Mucosa of gallbladder (tissue), 1 donor: ENCODE measurements at regions not wholly inside any gene's neighbourhood (a gene's known extent, or its start where the extent isn't known, plus 50 kb on each side); places are given as distances from the start of the nearest gene placed in this dataset.

Source experiments
- DNase-seq: peaks from one replicate; pipeline ENCODE4 v3.0.0-alpha.2; 2020; ENCODE audit warnings: low spot score
- donor health status: DM: no; HTN: no; CAD: no.

DNA sequence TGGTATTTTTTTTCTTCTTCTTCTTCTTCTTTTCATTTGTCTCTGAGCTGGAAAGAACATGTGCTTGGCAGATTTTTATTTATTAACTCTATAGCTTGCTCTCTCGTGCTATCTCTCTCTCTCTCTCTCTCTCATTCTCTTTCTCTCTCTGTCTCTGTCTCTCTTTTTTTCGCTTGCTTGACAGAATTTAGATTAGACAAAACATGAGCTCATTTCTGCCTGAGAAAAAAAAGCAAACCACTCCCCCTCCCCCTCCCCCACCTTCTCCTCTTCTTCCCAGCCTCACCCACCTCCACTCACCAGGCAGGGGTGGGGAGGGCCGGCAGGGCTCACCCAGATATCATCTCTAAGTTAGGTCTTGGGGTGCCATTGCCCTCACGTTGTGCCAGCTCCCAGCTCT, 81.5 kb downstream of the PJA1 start:
- no peak for DNase-seq

GRCh38 chrX:69083361-69083760, 81.9 kb downstream of the PJA1 start:
- DNase-seq = no peak

DNA sequence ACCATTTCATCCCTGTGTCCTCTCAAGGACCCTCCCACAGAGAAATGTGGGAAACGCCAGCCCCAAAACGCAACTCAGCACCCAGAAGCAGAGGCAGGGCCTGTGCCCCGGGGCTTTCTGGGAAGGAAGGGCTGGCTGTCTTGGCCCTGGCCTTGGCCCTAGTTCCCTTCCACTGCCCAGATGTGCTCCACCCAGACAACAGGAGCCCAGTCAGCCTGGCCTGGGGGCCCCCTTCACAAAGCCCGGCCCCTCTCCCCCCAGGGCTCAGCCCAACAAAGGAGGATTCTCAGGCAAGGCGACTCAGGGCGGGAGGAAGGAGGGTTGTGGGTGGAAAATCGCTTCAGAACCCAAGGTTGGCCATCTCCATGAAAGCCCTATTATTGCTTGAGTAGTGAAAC, 82.5 kb downstream of the PJA1 start:
- DNase-seq = no peak

- no peak for DNase-seq
Observed at GRCh38 chrX:69082055-69082752, 83.0 kb downstream of the PJA1 start.

DNA sequence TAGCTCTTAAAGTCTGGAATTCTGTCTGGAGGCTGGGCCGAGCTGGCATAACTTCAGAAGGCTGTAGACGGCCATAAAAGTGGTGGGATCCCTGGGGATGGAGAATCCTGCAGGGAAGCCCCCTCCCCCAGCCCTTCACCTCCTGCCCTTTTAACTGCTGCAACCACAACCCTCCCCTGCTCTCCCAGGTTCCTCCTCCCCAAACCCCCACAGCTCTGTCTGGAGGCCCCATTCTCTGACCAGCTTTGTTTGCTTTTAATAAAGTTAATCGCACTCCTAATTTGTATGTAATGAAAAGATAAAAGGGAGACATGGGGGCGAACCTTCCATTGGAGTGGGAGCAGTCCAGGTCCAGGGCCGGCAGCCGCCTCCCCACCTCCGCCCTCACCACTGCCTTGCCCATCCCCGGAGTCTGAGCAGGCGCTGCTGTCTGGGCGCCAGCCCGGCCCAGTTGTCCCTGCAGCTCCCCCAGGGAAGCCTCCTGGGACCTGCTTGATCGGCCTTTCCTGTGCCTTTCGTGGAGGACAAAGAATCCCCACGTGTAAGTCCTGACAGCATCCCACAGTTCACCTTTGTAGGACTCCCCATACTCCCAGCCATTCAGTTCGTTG, 84.3 kb downstream of the PJA1 start:
- DNase-seq = no peak

DNA sequence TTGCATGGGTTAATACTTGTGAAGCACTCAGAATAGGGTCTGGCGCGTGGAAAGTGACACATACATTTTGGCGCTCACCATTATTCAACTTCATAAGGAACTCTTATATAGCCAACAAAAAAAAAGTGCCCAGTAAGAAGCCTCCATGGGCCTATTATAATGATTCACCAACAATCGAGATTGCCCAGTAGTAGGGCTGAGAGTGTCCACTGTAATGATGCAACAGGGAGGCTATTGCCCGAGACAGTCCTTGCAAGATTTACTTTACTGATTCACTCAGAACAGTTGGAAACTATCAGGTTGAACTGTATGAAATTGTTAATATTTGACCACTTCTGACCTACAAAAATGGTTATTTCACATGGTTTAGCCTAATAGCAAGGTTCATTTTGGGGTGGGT, 86.0 kb downstream of the PJA1 start:
- no peak for DNase-seq

GRCh38 chrX:69077895-69078455, 87.3 kb downstream of the PJA1 start:
- DNase-seq = no peak

DNA sequence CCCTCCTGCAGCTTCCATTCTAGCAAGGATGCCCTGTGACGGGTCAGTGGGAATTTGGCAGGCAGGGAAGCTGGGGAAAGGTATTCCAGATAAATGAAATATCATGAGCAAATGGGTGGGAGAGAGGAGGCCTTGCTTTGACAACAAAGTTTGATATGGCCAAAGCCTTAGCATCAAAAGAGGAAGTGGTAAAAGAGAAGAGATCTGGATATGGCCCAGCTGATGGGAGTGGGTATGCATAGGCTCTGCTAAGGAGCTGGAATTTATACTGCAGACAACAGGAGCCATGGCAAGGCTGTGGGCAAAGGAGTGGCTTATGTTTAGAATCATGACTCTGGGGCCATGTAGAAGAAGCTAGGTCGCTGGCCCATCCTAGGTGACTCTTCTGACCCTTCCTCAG, 89.2 kb downstream of the PJA1 start:
- no peak for DNase-seq

- DNase-seq = no peak
Observed at GRCh38 chrX:69074726-69075125, 90.5 kb downstream of the PJA1 start.

DNA sequence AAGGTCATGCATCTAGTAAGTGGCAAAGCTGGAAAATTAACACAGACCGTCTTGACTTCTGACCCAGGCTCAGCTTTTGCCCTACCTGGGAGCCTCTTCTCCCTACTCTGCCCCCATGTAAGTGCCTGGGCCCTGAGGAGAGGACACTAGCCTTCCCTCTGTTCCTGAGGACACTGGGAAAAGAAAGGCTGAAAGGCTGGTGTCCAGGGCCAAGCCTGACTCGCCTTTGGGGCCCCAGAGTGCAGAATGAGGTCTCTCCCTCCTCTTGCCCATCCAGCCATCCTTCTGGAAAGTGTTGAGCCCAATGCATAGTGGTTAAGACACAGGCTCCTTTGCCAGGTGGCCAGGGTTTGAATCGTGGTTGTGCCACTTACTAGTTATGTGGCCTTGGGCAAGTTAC, 91.5 kb downstream of the PJA1 start:
- no peak for DNase-seq

DNA sequence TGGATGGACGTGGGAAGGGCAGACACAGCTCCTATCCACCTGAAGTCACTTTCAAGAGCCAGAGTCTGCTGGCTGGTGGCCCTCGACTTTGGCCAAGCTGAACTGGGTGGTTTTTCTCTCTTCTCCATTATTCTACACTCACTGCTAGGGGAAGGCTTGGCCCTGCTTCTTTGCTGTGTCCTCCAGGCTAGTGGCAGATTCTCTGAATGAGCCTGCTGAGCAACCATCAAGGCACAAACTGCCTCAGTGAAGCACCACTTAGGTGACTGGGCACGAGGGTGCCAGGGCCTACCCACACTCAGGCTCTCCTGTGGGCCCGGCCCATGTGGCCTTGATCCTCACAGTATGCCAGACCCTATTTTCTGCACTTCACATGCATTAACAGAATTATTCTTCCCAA, 92.0 kb downstream of the PJA1 start:
- no peak for DNase-seq

GRCh38 chrX:69072486-69073006, 92.7 kb downstream of the PJA1 start:
- DNase-seq = no peak

DNA sequence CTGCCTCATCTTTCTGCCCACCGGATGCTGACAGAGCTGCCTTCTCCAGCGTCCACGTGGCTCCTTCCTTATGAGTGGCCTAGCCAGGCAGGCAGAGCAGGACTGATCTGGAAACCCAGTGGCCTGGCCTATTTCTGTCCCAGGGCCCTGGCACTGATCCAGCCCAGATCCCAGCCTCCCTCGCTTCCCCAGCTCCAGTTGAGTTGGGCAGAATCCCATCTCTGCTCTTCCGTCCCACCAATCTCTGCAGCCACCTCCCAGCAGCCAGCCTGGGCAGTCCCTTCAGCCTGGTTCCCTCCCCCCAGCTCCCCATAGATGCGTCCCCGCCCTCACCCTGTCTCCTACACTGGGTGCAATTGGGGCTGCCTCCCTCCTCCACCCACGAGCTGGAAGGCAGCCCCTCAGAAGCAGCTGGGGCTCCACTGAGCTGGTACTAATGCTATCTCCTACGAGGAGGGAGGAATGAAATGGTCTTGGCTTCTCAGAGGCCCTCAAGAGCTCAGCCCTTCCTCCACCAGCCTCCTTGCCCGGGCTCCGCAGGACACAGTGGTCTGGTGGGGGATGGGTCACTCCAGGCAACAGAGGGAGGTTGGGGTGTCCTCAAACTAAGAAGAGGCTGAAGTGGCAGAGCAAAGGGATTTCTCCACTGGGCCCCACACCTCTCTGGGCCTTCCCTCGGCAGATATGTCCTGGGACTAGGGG, 94.2 kb downstream of the PJA1 start:
- peak; percentile 40 for DNase-seq

DNA sequence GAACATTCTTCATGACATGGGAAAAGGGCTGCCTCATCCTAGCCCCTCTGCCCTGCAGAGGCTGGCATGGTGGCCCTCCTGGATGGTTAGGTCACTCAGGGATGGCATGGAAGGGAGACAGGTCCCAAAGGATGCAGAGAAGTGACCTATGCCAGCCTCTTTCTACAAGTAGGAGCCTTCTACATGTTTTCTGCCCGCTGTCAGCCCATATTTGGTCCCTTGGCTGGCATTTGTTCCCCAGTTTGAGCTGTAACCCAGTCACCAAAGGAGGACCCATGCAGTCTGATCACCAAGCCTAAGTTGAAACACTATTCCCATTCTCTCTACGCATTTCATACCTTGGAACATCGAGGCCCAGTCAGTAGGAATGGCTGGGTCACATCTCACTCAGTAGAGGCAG, 95.4 kb downstream of the PJA1 start:
- no peak for DNase-seq

GRCh38 chrX:69069086-69069445, 96.2 kb downstream of the PJA1 start:
- DNase-seq = no peak

- DNase-seq = no peak
Observed at GRCh38 chrX:69068301-69069085, 96.8 kb downstream of the PJA1 start.

GRCh38 chrX:69067841-69068240, 97.4 kb downstream of the PJA1 start:
- DNase-seq = no peak

- DNase-seq = no peak
Observed at GRCh38 chrX:69066966-69067525, 98.2 kb downstream of the PJA1 start.

DNA sequence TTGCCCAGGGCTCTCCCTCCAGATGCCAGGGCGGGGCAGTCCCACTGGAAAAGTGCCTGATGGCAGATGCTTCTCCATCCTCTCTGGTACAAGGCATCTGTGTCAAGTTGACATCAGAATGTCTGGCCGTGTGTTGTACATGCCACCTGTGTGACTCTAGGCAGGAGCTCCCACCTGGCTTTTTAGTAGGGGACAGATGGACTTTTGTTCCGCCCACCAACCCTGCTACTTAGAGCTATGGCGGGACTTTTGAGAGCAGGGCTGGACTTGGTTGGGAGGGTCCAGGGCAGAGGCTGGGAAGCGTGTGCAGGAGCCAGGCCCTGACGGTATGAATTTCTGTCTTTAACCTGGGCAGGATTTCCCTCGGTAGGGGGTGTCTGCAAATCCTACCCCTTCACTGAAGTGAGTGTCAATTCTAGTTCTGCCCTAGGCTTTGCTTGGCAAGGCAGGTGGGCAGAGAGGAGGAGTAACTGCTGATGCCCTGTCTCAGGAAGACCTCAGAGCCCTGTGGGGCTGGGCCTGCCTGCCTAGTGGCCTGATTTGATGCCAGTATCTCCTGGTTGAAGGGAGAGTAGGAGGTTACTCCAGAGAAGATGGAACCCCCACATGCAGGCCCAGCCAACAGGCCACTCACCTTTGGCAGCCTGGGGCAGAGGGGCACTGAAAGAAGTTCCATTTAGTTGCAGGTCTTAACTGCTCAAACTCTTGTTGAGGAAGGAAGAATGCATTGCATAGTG, 99.1 kb downstream of the PJA1 start:
- no peak for DNase-seq

GRCh38 chrX:69065451-69065850, 99.8 kb downstream of the PJA1 start:
- DNase-seq = no peak

DNA sequence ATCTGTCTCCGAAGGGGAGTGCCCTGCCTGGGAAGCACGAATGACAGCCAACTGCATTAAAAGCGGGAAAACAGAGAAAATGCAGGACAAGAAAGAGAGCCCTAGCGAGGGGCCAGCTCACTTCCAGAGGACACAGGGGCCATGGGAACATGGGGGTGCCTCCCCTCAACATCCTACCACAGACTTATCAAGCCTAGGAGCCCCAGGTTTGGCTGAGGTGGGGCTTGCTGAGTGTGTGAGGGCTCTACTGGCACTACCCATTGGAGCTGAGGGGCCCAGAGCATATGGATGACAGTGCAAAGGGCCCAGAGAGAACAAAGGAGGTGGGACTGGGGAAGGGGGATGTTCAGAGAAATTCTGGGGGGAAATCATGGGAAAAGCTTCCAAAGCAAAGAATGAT, 101.8 kb downstream of the PJA1 start:
- no peak for DNase-seq
